GM15510 (cell line): ENCODE measurements at regions not wholly inside any gene's neighbourhood (a gene's known extent, or its start where the extent isn't known, plus 50 kb on each side); places are given as distances from the start of the nearest gene placed in this dataset.

Source experiments
- POLR2A ChIP-seq: IDR thresholded peaks from 3 replicates; pipeline ENCODE4 v1.6.1; 2011; ENCODE audit warnings: borderline replicate concordance; ENCODE audit not compliant: insufficient read length; ENCODE audit errors: extremely low read depth

- TF ChIP-seq POLR2A = no peak
Measured at GRCh38 chr7:112987171-112987570, 99.5 kb downstream of the GPR85 start.

GRCh38 chr7:112986256-112987031 lies 100.2 kb downstream of the GPR85 start:
- TF ChIP-seq POLR2A = no peak

GRCh38 chr7:112985377-112985987 lies 101.1 kb downstream of the GPR85 start:
- TF ChIP-seq POLR2A = no peak

GRCh38 chr7:112982441-112983063 lies 104.1 kb downstream of the GPR85 start:
- no peak for TF ChIP-seq POLR2A

- no peak for TF ChIP-seq POLR2A
Measured at GRCh38 chr7:112981966-112982365, 104.7 kb downstream of the GPR85 start.

GRCh38 chr7:112970771-112971170 lies 115.9 kb downstream of the GPR85 start:
- TF ChIP-seq POLR2A = no peak

- TF ChIP-seq POLR2A = no peak
Measured at GRCh38 chr7:112969946-112970345, 116.7 kb downstream of the GPR85 start.

- no peak for TF ChIP-seq POLR2A
Measured at GRCh38 chr7:112965506-112965905, 121.1 kb downstream of the GPR85 start.

- TF ChIP-seq POLR2A = no peak
Measured at GRCh38 chr7:112963634-112964033, 123.0 kb downstream of the GPR85 start.

- TF ChIP-seq POLR2A = no peak
Measured at GRCh38 chr7:112962815-112963214, 123.8 kb downstream of the GPR85 start.

GRCh38 chr7:112959276-112959675 lies 127.4 kb downstream of the GPR85 start:
- no peak for TF ChIP-seq POLR2A

GRCh38 chr7:112958775-112959174 lies 127.9 kb downstream of the GPR85 start:
- no peak for TF ChIP-seq POLR2A

- no peak for TF ChIP-seq POLR2A
Measured at GRCh38 chr7:112957901-112958300, 128.7 kb downstream of the GPR85 start.

- TF ChIP-seq POLR2A = no peak
Measured at GRCh38 chr7:112951070-112951469, 135.6 kb downstream of the GPR85 start.

GRCh38 chr7:112946350-112946749 lies 140.3 kb downstream of the GPR85 start:
- TF ChIP-seq POLR2A = no peak

GRCh38 chr7:112945046-112945445 lies 141.6 kb downstream of the GPR85 start:
- TF ChIP-seq POLR2A = no peak
